K562 (cell line): ENCODE measurements at regions not wholly inside any gene's neighbourhood (a gene's known extent, or its start where the extent isn't known, plus 50 kb on each side); places are given as distances from the start of the nearest gene placed in this dataset.

Experiments
- ATAC-seq: fragments of 200-7000 bp; cut with Tn5 transposase; 3 replicates; pipeline ENCODE4 v1.9.1; 2020; ENCODE audit warnings: moderate library complexity
- BruUV-seq: library from RNA; stranded (reverse); fragments of 400-500 nt; replicated peaks from 2 replicates; lab custom pipeline; 2021; lab: Mats Ljungman, UMichigan
- CTCF ChIA-PET: fragments of 300-600 bp; formaldehyde crosslinking; extraction: SDS; loops from one replicate; lab custom pipeline; 2021; ENCODE audit warnings: low intra/inter-chr PET ratio; lab: Yijun Ruan, JAX
- POLR2A ChIA-PET: fragments of 300-600, 350-650 bp; sonication (Branson Sonifier 250); formaldehyde crosslinking; extraction: SDS; loops from one replicate; lab custom pipeline; 2021; ENCODE audit warnings: antibody characterized with exemption, inconsistent platforms; lab: Yijun Ruan, JAX
- DNase-seq, 4 experiments: peaks; one replicate each; pipeline versions ENCODE4 v3.0.0 to v3.0.0-alpha.2; 2011 to 2018; ENCODE audit warnings: low spot score in 3 of 4, mixed read lengths in 3 of 4; ENCODE audit errors: extremely low read depth in 1 of 4
- FAIRE-seq: peaks from 2 replicates; lab custom pipeline; 2011; peaks lifted over from hg19 to GRCh38; lab: Jason Lieb, UNC
- H2AFZ ChIP-seq: 2 replicates; pipeline ENCODE4 v1.6.0; 2011; ENCODE audit warnings: low read depth, low read length, control low read depth, inconsistent platforms
- H3K27ac ChIP-seq: fragments of 200-600 bp; 3 replicates; pipeline ENCODE4 v1.8.0; 2011; ENCODE audit warnings: low read depth, mild to moderate bottlenecking, control low read depth, inconsistent platforms, low read length, moderate library complexity, mixed read lengths; ENCODE audit errors: extremely low read depth
- H3K27me3 ChIP-seq, 2 experiments: fragments of 300-600 bp in 1 of 2; 2 replicates in 1 of 2; 3 replicates in 1 of 2; pipeline versions ENCODE4 v1.6.0 to v1.8.0; 2011; ENCODE audit warnings: inconsistent platforms in 2 of 2, low read length in 2 of 2, mild to moderate bottlenecking in 1 of 2, mixed read lengths in 1 of 2, moderate library complexity in 1 of 2; ENCODE audit not compliant: control insufficient read depth in 2 of 2, insufficient read depth in 2 of 2
- H3K36me3 ChIP-seq: fragments of 300-600 bp; 3 replicates; pipeline ENCODE4 v1.8.0; 2011; ENCODE audit warnings: mild to moderate bottlenecking, low read length, inconsistent platforms; ENCODE audit not compliant: control insufficient read depth, insufficient read depth
- H3K4me1 ChIP-seq, 2 experiments: fragments of 200-600 bp in 1 of 2; replicated peaks in 1 of 2; 2 replicates in 1 of 2; 3 replicates in 1 of 2; pipeline versions ENCODE4 v1.5.1 to v1.8.0; 2011; ENCODE audit warnings: inconsistent platforms in 2 of 2, low read length in 2 of 2, mild to moderate bottlenecking in 1 of 2, mixed read lengths in 1 of 2, moderate library complexity in 1 of 2; ENCODE audit not compliant: control insufficient read depth in 2 of 2, insufficient read depth in 2 of 2
- H3K4me2 ChIP-seq: 2 replicates; pipeline ENCODE4 v1.6.1; 2011; ENCODE audit warnings: low read length, control low read depth, inconsistent platforms, mixed read lengths; ENCODE audit not compliant: insufficient read depth
- H3K4me3 ChIP-seq: fragments of 200-600 bp; sonication (generic), shearing (Covaris generic); 2 replicates; pipeline ENCODE4 v1.5.1; 2016; ENCODE audit warnings: control low read depth, inconsistent platforms
- H3K79me2 ChIP-seq: fragments of 200-600 bp; 3 replicates; pipeline ENCODE4 v1.8.0; 2011; ENCODE audit warnings: low read length, inconsistent platforms; ENCODE audit not compliant: control insufficient read depth, insufficient read depth
- H3K9ac ChIP-seq, 2 experiments: 2 replicates each; pipeline versions ENCODE4 v1.6.0 to v1.6.1; 2011; ENCODE audit warnings: low read depth in 2 of 2, low read length in 2 of 2, control low read depth in 1 of 2, inconsistent platforms in 1 of 2, mild to moderate bottlenecking in 1 of 2, mixed read lengths in 1 of 2; ENCODE audit not compliant: insufficient read depth in 1 of 2
- H3K9me1 ChIP-seq: one replicate; pipeline ENCODE4 v1.6.0; 2011; ENCODE audit warnings: inconsistent platforms, mild to moderate bottlenecking, low read length, moderate library complexity; ENCODE audit not compliant: control insufficient read depth, insufficient read depth
- H3K9me3 ChIP-seq: replicated peaks from 2 replicates; pipeline ENCODE4 v1.5.1; 2011; ENCODE audit warnings: low read depth, low read length, inconsistent platforms; ENCODE audit not compliant: control insufficient read depth, insufficient read depth
- H4K20me1 ChIP-seq: replicated peaks from 2 replicates; pipeline ENCODE4 v1.6.1; 2011; ENCODE audit warnings: low read length, inconsistent platforms, mixed read lengths; ENCODE audit not compliant: control insufficient read depth, insufficient read depth
- ATF2 ChIP-seq: sonication (generic); formaldehyde crosslinking; IDR thresholded peaks from 2 replicates; pipeline ENCODE4 v1.8.1; 2022; ENCODE audit warnings: missing genetic modification reagents
- BCOR ChIP-seq: fragments of 450-650 bp; IDR thresholded peaks from 2 replicates; pipeline ENCODE4 v1.6.1; 2016
- COPS2 ChIP-seq: fragments of 450-650 bp; conservative IDR thresholded peaks from 2 replicates; pipeline ENCODE4 v1.6.1; 2016; ENCODE audit warnings: mild to moderate bottlenecking, moderate library complexity
- ERF ChIP-seq: fragments of 450-650 bp; formaldehyde crosslinking; IDR thresholded peaks from 2 replicates; pipeline ENCODE4 v1.4.0; 2020; ENCODE audit warnings: mild to moderate bottlenecking, mixed read lengths
- MECOM ChIP-seq: fragments of 250-450 bp; sonication (Bioruptor Pico); IDR thresholded peaks from 2 replicates; pipeline ENCODE4 v1.8.0; 2022; ENCODE audit warnings: inconsistent platforms
- MGA ChIP-seq: fragments of 450-650 bp; IDR thresholded peaks from 2 replicates; pipeline ENCODE4 v1.6.1; 2016; ENCODE audit warnings: mild to moderate bottlenecking, moderate library complexity
- MTA3 ChIP-seq: fragments of 450-650 bp; formaldehyde crosslinking; IDR thresholded peaks from 2 replicates; pipeline ENCODE4 v1.6.1; 2017; ENCODE audit warnings: mild to moderate bottlenecking, borderline replicate concordance
- NCOA2 ChIP-seq, 2 experiments: fragments of 450-650 bp; IDR thresholded peaks; 2 replicates each; pipeline ENCODE4 v1.6.1; 2018; ENCODE audit warnings: mild to moderate bottlenecking in 2 of 2, moderate library complexity in 1 of 2; ENCODE audit not compliant: partially characterized antibody in 2 of 2
- POLR2AphosphoS5 ChIP-seq: IDR thresholded peaks from 2 replicates; pipeline ENCODE4 v1.6.1; 2011; ENCODE audit warnings: mild to moderate bottlenecking, low read depth, low read length, moderate library complexity; ENCODE audit not compliant: control insufficient read depth, insufficient read depth
- RB1 ChIP-seq: fragments of 450-650 bp; IDR thresholded peaks from 2 replicates; pipeline ENCODE4 v1.6.1; 2017; ENCODE audit warnings: low read depth, mild to moderate bottlenecking
- SIN3B ChIP-seq: fragments of 450-650 bp; IDR thresholded peaks from 2 replicates; pipeline ENCODE4 v1.6.1; 2017; ENCODE audit warnings: low read depth, mild to moderate bottlenecking, moderate library complexity
- ZNF23 ChIP-seq: fragments of 250-450 bp; sonication (Bioruptor Pico); IDR thresholded peaks from 2 replicates; pipeline ENCODE4 v1.4.0; 2020; ENCODE audit warnings: mild to moderate bottlenecking
- ZNF274 ChIP-seq: IDR thresholded peaks from 2 replicates; pipeline ENCODE4 v1.6.1; 2011; ENCODE audit warnings: low read depth, mild to moderate bottlenecking, low read length, moderate library complexity, borderline replicate concordance
- WGBS: fragments of 100-300 bp; shearing (Covaris generic); methylation state at CpG from one replicate; pipeline ENCODE4 v1.1.6; 2016; ENCODE audit warnings: low coverage, mixed read lengths; ENCODE audit not compliant: insufficient coverage; ENCODE audit errors: missing lambda C conversion rate; 5-methylcytosine and 5-hydroxymethylcytosine counted together
- in situ Hi-C: fragments of 300-500 bp; cut with MboI; formaldehyde crosslinking; loops from 4 replicates; pipeline ENCODE4 v1.15.0; 2018; ENCODE audit warnings: inconsistent platforms, mixed read lengths
- intact Hi-C: fragments of 100-400 bp; cut with micrococcal nuclease; formaldehyde crosslinking; loops from 2 replicates; pipeline ENCODE4 v1.14.2; 2022

GRCh38 chr12:30105505-30105904 lies 321.8 kb upstream of the TMTC1 start:
- Histone ChIP-seq H3K9me1 (no peaks in the 10 kb centered on the region), H3K4me2 (no peak overlapping the region), H2AFZ (no peak overlapping the region), H4K20me1 (no peaks in the 10 kb centered on the region), H3K4me1 (no peaks in the 10 kb centered on the region), H3K27ac (no peak overlapping the region), H3K79me2 (no peaks in the 10 kb centered on the region), H3K27me3 (no peaks in the 10 kb centered on the region; a peak in 1 of 5 replicates), H3K36me3 (no peaks in the 10 kb centered on the region), H3K9me3 (no peaks in the 10 kb centered on the region; the same call in 1 of the 2 replicates), H3K9ac (no peak overlapping the region), H3K4me3 (no peak overlapping the region)
- CTCF ChIA-PET, result no interaction called here
- TF ChIP-seq ZNF274 (no peak), MTA3 (no peak), MGA (no peak), BCOR (no peak), ZNF23 (CRISPR knock-in tag) (no peak), ATF2 (CRISPR knock-in tag) (no peak), SIN3B (no peak), ERF (CRISPR knock-in tag) (no peak), NCOA2 (IDR thresholded peaks at IDR 0.05; ENCODE audit: partially characterized antibody in 2 of 2) (no peak), MECOM (CRISPR knock-in tag) (no peak), COPS2 (no peak), POLR2AphosphoS5 (no peak), RB1 (no peak)
- ATAC-seq (no peak), DNase-seq (no peak), FAIRE-seq (no peak)
- in situ Hi-C loops, result no loop called here
- 0% methylated on average over 2 of the region's 2 CpGs for WGBS
- intact Hi-C loops, result no loop called here
- BruUV-seq, result no TSS peak
- POLR2A ChIA-PET, result no interaction called here
